A549 (cell line): ENCODE measurements at regions not wholly inside any gene's neighbourhood (a gene's known extent, or its start where the extent isn't known, plus 50 kb on each side); places are given as distances from the start of the nearest gene placed in this dataset.
A peak's percentile ranks its signal among the peaks of the same experiment; 100 is the strongest.

ENCODE experiments used
- ATAC-seq, 2 experiments: fragments of 200-7000 bp in 1 of 2; fragments of >200 bp in 1 of 2; cut with Nextera tagmentation in 1 of 2; cut with Tn5 transposase in 1 of 2; 3 replicates each; pipeline versions ENCODE4 v1.8.0 to v1.9.1; 2018 to 2020; ENCODE audit warnings: mild to moderate bottlenecking in 1 of 2, moderate library complexity in 1 of 2
- CTCF ChIA-PET: fragments of 300-600 bp; sonication (Branson Sonifier 250); formaldehyde crosslinking; extraction: SDS; loops from one replicate; lab custom pipeline; 2021; ENCODE audit warnings: antibody characterized with exemption, inconsistent platforms; lab: Yijun Ruan, JAX
- POLR2A ChIA-PET: fragments of 350-600 bp; formaldehyde crosslinking; extraction: SDS; loops from one replicate; lab custom pipeline; 2021; ENCODE audit warnings: antibody characterized with exemption, inconsistent platforms; lab: Yijun Ruan, JAX
- DNase-seq, 2 experiments: peaks; one replicate each; pipeline versions ENCODE4 v3.0.0 to v3.0.0-alpha.2; 2011 to 2016; ENCODE audit warnings: low read depth in 1 of 2, low spot score in 1 of 2
- FAIRE-seq: peaks from 2 replicates; lab custom pipeline; 2011; peaks lifted over from hg19 to GRCh38; lab: Jason Lieb, UNC
- H3K27ac ChIP-seq, 2 experiments: fragments of >200 bp; sonication (Bioruptor Twin); formaldehyde crosslinking; 3 replicates each; pipeline ENCODE4 v1.5.1; 2016 to 2017
- H3K4me1 ChIP-seq: fragments of >200 bp; sonication (Bioruptor Twin); formaldehyde crosslinking; 3 replicates; pipeline ENCODE4 v1.6.1; 2016
- H3K4me2 ChIP-seq: fragments of >200 bp; sonication (Bioruptor Twin); formaldehyde crosslinking; 3 replicates; pipeline ENCODE4 v1.6.1; 2016
- H3K4me3 ChIP-seq: fragments of >200 bp; sonication (Bioruptor Twin); formaldehyde crosslinking; 3 replicates; pipeline ENCODE4 v1.5.1; 2016
- H3K9me3 ChIP-seq: fragments of >200 bp; sonication (Bioruptor Twin); formaldehyde crosslinking; 3 replicates; pipeline ENCODE4 v1.6.1; 2016
- BHLHE40 ChIP-seq: IDR thresholded peaks from 2 replicates; pipeline ENCODE4 v1.6.1; 2012; ENCODE audit warnings: low read depth, low read length, inconsistent platforms
- CEBPB ChIP-seq, 2 experiments: fragments of >200 bp in 1 of 2; sonication (Bioruptor Twin) in 1 of 2; formaldehyde crosslinking in 1 of 2; IDR thresholded peaks; 2 replicates each; pipeline ENCODE4 v1.6.1; 2012 to 2016
- CHD4 ChIP-seq: fragments of 200-600 bp; sonication (generic); IDR thresholded peaks from 2 replicates; pipeline ENCODE4 v1.6.1; 2016; ENCODE audit warnings: antibody characterized with exemption, mild to moderate bottlenecking, borderline replicate concordance
- EHF ChIP-seq: fragments of 250-450 bp; sonication (Bioruptor Pico); IDR thresholded peaks from 2 replicates; pipeline ENCODE4 v1.5.0; 2020; ENCODE audit warnings: mild to moderate bottlenecking
- EHMT2 ChIP-seq: fragments of 200-600 bp; sonication (generic); IDR thresholded peaks from 2 replicates; pipeline ENCODE4 v1.6.1; 2016; ENCODE audit warnings: antibody characterized with exemption, low read depth, mild to moderate bottlenecking, moderate library complexity
- ELK1 ChIP-seq: fragments of 150-350 bp; IDR thresholded peaks from 2 replicates; pipeline ENCODE4 v1.6.1; 2014; ENCODE audit warnings: low read depth, mild to moderate bottlenecking, low read length
- EP300 ChIP-seq, 2 experiments: fragments of >200 bp; sonication (Bioruptor Twin); formaldehyde crosslinking; IDR thresholded peaks; 2 replicates in 1 of 2; 3 replicates in 1 of 2; pipeline ENCODE4 v1.6.1; 2016 to 2017
- FOSL2 ChIP-seq, 2 experiments: fragments of 450-650 bp in 1 of 2; fragments of >200 bp in 1 of 2; sonication (Bioruptor Twin) in 1 of 2; formaldehyde crosslinking; IDR thresholded peaks; 2 replicates each; pipeline versions ENCODE4 v1.5.0 to v1.6.1; 2016 to 2020; ENCODE audit warnings: mild to moderate bottlenecking in 1 of 2, moderate library complexity in 1 of 2
- FOXS1 ChIP-seq: fragments of 250-450 bp; sonication (Bioruptor Pico); IDR thresholded peaks from 2 replicates; pipeline ENCODE4 v1.5.0; 2020; ENCODE audit warnings: mild to moderate bottlenecking, moderate library complexity
- GATA3 ChIP-seq: IDR thresholded peaks from 2 replicates; pipeline ENCODE4 v1.6.1; 2012; ENCODE audit warnings: borderline replicate concordance
- HDAC2 ChIP-seq: fragments of 200-600 bp; sonication (generic); IDR thresholded peaks from 2 replicates; pipeline ENCODE4 v1.6.1; 2016
- JUNB ChIP-seq: fragments of >200 bp; sonication (Bioruptor Twin); formaldehyde crosslinking; IDR thresholded peaks from 2 replicates; pipeline ENCODE4 v1.6.1; 2016
- MAFK ChIP-seq: fragments of 450-650 bp; IDR thresholded peaks from 2 replicates; pipeline ENCODE4 v1.6.1; 2014; ENCODE audit not compliant: partially characterized antibody
- MAZ ChIP-seq: fragments of 150-350 bp; IDR thresholded peaks from 2 replicates; pipeline ENCODE4 v1.6.1; 2014; ENCODE audit warnings: antibody characterized with exemption, low read depth, low read length, borderline replicate concordance
- PBX3 ChIP-seq: IDR thresholded peaks from 2 replicates; pipeline ENCODE4 v1.6.1; 2012
- PHF8 ChIP-seq: fragments of 200-600 bp; sonication (generic); IDR thresholded peaks from 2 replicates; pipeline ENCODE4 v1.6.1; 2016; ENCODE audit warnings: low read depth, mild to moderate bottlenecking, antibody characterized with exemption, moderate library complexity, borderline replicate concordance
- RAD21 ChIP-seq, 2 experiments: fragments of >200 bp in 1 of 2; sonication (Bioruptor Twin) in 1 of 2; formaldehyde crosslinking in 1 of 2; IDR thresholded peaks in 1 of 2; conservative IDR thresholded peaks in 1 of 2; 2 replicates in 1 of 2; 3 replicates in 1 of 2; pipeline ENCODE4 v1.6.1; 2012 to 2018; ENCODE audit warnings: inconsistent platforms in 1 of 2
- RFX5 ChIP-seq: fragments of 450-650 bp; IDR thresholded peaks from 2 replicates; pipeline ENCODE4 v1.7.1; 2014; ENCODE audit warnings: antibody characterized with exemption, mild to moderate bottlenecking, moderate library complexity
- SREBF2 ChIP-seq: fragments of 450-650 bp; IDR thresholded peaks from 2 replicates; pipeline ENCODE4 v1.6.1; 2014; ENCODE audit warnings: mild to moderate bottlenecking, moderate library complexity
- ZFP36 ChIP-seq: fragments of 450-650 bp; IDR thresholded peaks from 2 replicates; pipeline ENCODE4 v1.6.1; 2014; ENCODE audit warnings: borderline replicate concordance; ENCODE audit not compliant: partially characterized antibody
- ZNF302 ChIP-seq: fragments of 250-450 bp; sonication (Bioruptor Pico); IDR thresholded peaks from 2 replicates; pipeline ENCODE4 v1.9.0; 2021; ENCODE audit warnings: inconsistent platforms, mild to moderate bottlenecking, moderate library complexity
- WGBS: methylation state at CpG from one replicate; pipeline ENCODE4 v1.1.6; 2017; ENCODE audit errors: missing lambda C conversion rate; 5-methylcytosine and 5-hydroxymethylcytosine counted together
- TF ChIP-seq, protein P1 (sequence below): IDR thresholded peaks from 2 replicates; pipeline ENCODE4 v1.6.1; 2012

- CTCF ChIA-PET: interaction anchor here (1.1 to 1.8 kb wide), 2 partner anchors 32 to 38 kb away, joined by 3 read pairs; no protein-coding TSS in a partner anchor
- peak; percentile 73 to 75 for DNase-seq
- TF ChIP-seq CEBPB (IDR thresholded peaks at IDR 0.05) (peak in 1 of 2 experiments; percentile 25; a peak in 1 of 4 replicates), FOSL2 (IDR thresholded peaks at IDR 0.05) (peak; percentile 17; the same call in 1 of the 2 replicates), FOSL2 (CRISPR knock-in tag; IDR thresholded peaks at IDR 0.05) (peak; percentile 72), GATA3 (peak; percentile 51; the same call in 1 of the 2 replicates), EP300 (IDR thresholded peaks at IDR 0.05) (no peak), MAFK (peak; percentile 96), FOXS1 (peak; percentile 80; the same call in 1 of the 2 replicates), JUNB (0 out of 2 replicates have a peak, but pooled peaks have one; percentile 36), SREBF2 (no peak)
- TF ChIP-seq, protein P1, sequence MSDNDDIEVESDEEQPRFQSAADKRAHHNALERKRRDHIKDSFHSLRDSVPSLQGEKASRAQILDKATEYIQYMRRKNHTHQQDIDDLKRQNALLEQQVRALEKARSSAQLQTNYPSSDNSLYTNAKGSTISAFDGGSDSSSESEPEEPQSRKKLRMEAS: peak; percentile 58; the same call in 1 of the 2 replicates
- Histone ChIP-seq H3K27ac (peak overlapping the region in 1 of 2 experiments; percentile 35; a peak in 2 of 6 replicates), H3K9me3 (no peaks in the 10 kb centered on the region), H3K4me1 (peaks cover 35% of the 10 kb centered on the region; the same call in 2 of the 3 replicates), H3K4me2 (no peak overlapping the region; the same call in 2 of the 3 replicates), H3K4me3 (no peak overlapping the region)
- 16% methylated on average over 4 of the region's 4 CpGs for WGBS
- peak; percentile 71 to 80; a peak in 5 of 6 replicates for ATAC-seq
- FAIRE-seq: peak; percentile 77
- POLR2A ChIA-PET: no interaction called here
These were observed 233.1 kb upstream of the WSCD1 start for GRCh38 chr17:5837055-5837491.

GRCh38 chr17:5838661-5839300, 231.4 kb upstream of the WSCD1 start:
- ATAC-seq (no peak), DNase-seq (no peak), FAIRE-seq (no peak)
- Histone ChIP-seq H3K4me2 (no peak overlapping the region), H3K4me3 (no peak overlapping the region), H3K9me3 (no peaks in the 10 kb centered on the region), H3K4me1 (peaks cover 24% of the 10 kb centered on the region; the same call in 2 of the 3 replicates), H3K27ac (no peak overlapping the region)
- CTCF ChIA-PET: interaction anchor here (0.6 to 1.8 kb wide), 5 partner anchors 9 to 574 kb away, joined by 3 to 5 read pairs (median 3); no protein-coding TSS in a partner anchor
- 74% methylated on average over 12 of the region's 12 CpGs for WGBS
- POLR2A ChIA-PET: no interaction called here
- TF ChIP-seq RAD21 (conservative IDR thresholded peaks at IDR 0.05 in 1 of 2, IDR thresholded peaks at IDR 0.05 in 1 of 2) (peak in 1 of 2 experiments; percentile 21; a peak in 2 of 5 replicates), FOSL2 (IDR thresholded peaks at IDR 0.05) (no peak), FOSL2 (CRISPR knock-in tag; IDR thresholded peaks at IDR 0.05) (no peak)
- TF ChIP-seq, protein P1: no peak

- POLR2A ChIA-PET: no interaction called here
- Histone ChIP-seq H3K4me2 (no peak overlapping the region), H3K9me3 (no peaks in the 10 kb centered on the region)
- 83% methylated on average over 13 of the region's 13 CpGs for WGBS
- TF ChIP-seq EHF (CRISPR knock-in tag) (no peak), BHLHE40 (no peak), ZFP36 (no peak), ZNF302 (CRISPR knock-in tag) (no peak), ELK1 (no peak), CHD4 (no peak), CEBPB (IDR thresholded peaks at IDR 0.05) (no peak), PBX3 (no peak), RAD21 (conservative IDR thresholded peaks at IDR 0.05 in 1 of 2, IDR thresholded peaks at IDR 0.05 in 1 of 2) (no peak), PHF8 (no peak), RFX5 (no peak), HDAC2 (no peak), EHMT2 (no peak), MAZ (no peak)
- TF ChIP-seq, all 56 proteins: peak for 0
- no peak overlapping the region for H3K27ac ChIP-seq
- no peak for DNase-seq
- H3K4me3 ChIP-seq: no peak overlapping the region
- peaks cover 9% of the 10 kb centered on the region; the same call in 2 of the 3 replicates for H3K4me1 ChIP-seq
- CTCF ChIA-PET: no interaction called here
- no peak for ATAC-seq
- FAIRE-seq: no peak
These were observed 229.2 kb upstream of the WSCD1 start for GRCh38 chr17:5840811-5841446.
